Fibroblast of skin of abdomen (primary cell): ENCODE measurements at regions not wholly inside any gene's neighbourhood (a gene's known extent, or its start where the extent isn't known, plus 50 kb on each side); places are given as distances from the start of the nearest gene placed in this dataset.

Source experiments
- DNase-seq: peaks from one replicate; pipeline ENCODE4 v3.0.0-alpha.2; 2013

- DNase-seq = no peak
Observed at GRCh38 chr16:54510685-54511221, 224.2 kb upstream of the IRX3 start.

- DNase-seq = no peak
Observed at GRCh38 chr16:54509456-54509855, 222.9 kb upstream of the IRX3 start.

GRCh38 chr16:54508351-54508750 is 221.8 kb upstream of the IRX3 start:
- no peak for DNase-seq

- peak; percentile 20 for DNase-seq
Observed at GRCh38 chr16:54506741-54507500, 220.3 kb upstream of the IRX3 start.

- DNase-seq = no peak
Observed at GRCh38 chr16:54506214-54506580, 219.6 kb upstream of the IRX3 start.

GRCh38 chr16:54505549-54506213 is 219.1 kb upstream of the IRX3 start:
- DNase-seq = peak; percentile 17

GRCh38 chr16:54504372-54504771 is 217.8 kb upstream of the IRX3 start:
- no peak for DNase-seq

GRCh38 chr16:54503856-54504219 is 217.3 kb upstream of the IRX3 start:
- DNase-seq = peak; percentile 12

GRCh38 chr16:54503011-54503855 is 216.6 kb upstream of the IRX3 start:
- peak; percentile 41 for DNase-seq

GRCh38 chr16:54501797-54502196 is 215.2 kb upstream of the IRX3 start:
- no peak for DNase-seq

- DNase-seq = peak; percentile 26
Observed at GRCh38 chr16:54493594-54493993, 207.0 kb upstream of the IRX3 start.

GRCh38 chr16:54493061-54493460 is 206.5 kb upstream of the IRX3 start:
- peak; percentile 68 for DNase-seq

- no peak for DNase-seq
Observed at GRCh38 chr16:54490112-54490488, 203.5 kb upstream of the IRX3 start.

- no peak for DNase-seq
Observed at GRCh38 chr16:54489225-54490111, 202.9 kb upstream of the IRX3 start.

- no peak for DNase-seq
Observed at GRCh38 chr16:54488729-54489128, 202.1 kb upstream of the IRX3 start.

GRCh38 chr16:54487933-54488332 is 201.3 kb upstream of the IRX3 start:
- DNase-seq = no peak

GRCh38 chr16:54484700-54485099 is 198.1 kb upstream of the IRX3 start:
- DNase-seq = no peak

- no peak for DNase-seq
Observed at GRCh38 chr16:54482892-54483574, 196.4 kb upstream of the IRX3 start.

GRCh38 chr16:54480429-54480828 is 193.8 kb upstream of the IRX3 start:
- no peak for DNase-seq

GRCh38 chr16:54479546-54479945 is 193.0 kb upstream of the IRX3 start:
- DNase-seq = no peak

GRCh38 chr16:54477714-54478113 is 191.1 kb upstream of the IRX3 start:
- DNase-seq = no peak
